SK-N-MC (cell line): ENCODE measurements at regions not wholly inside any gene's neighbourhood (a gene's known extent, or its start where the extent isn't known, plus 50 kb on each side); places are given as distances from the start of the nearest gene placed in this dataset.

Source experiments
- EZH2 ChIP-seq: fragments of 200-600 bp; sonication (generic); IDR thresholded peaks from one replicate; pipeline ENCODE4 v1.6.1; 2017; ENCODE audit warnings: antibody characterized with exemption
- FOXP2 ChIP-seq: optimal IDR thresholded peaks from 2 replicates; pipeline ENCODE3; 2011; ENCODE audit warnings: mild to moderate bottlenecking, moderate library complexity; ENCODE audit not compliant: insufficient read depth; ENCODE audit errors: extremely low read length, control extremely low read depth
- POLR2AphosphoS5 ChIP-seq: IDR thresholded peaks from 2 replicates; pipeline ENCODE4 v1.6.1; 2012; ENCODE audit warnings: mild to moderate bottlenecking, low read depth, low read length, borderline replicate concordance

DNA sequence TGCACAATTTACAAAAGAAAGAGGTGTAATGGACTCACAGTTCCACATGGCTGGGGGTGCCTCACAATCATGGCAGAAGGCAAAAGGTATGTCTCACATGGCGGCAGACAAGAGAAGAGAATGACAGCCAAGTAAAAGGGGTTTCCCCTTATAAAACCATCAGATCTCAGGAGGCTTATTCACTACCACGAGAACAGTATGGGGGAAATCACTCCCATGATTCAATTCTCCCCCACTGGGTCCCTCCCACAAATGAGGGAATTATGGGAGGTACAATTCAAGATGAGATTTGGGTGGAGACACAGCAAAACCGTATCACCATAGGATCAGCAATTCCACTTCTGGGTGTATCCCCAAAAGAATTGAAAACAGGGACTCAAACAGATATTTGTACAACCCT lies 97.5 kb upstream of the STX18 start:
- TF ChIP-seq POLR2AphosphoS5: no peak
- TF ChIP-seq EZH2: no peak
- no peak for TF ChIP-seq FOXP2
